Stimulated activated CD4-positive, alpha-beta T cell treated with anti-CD3 and anti-CD28 coated beads, Interleukin-15, amount 100 ng/mL, for 24 hours (primary cell): ENCODE measurements at regions not wholly inside any gene's neighbourhood (a gene's known extent, or its start where the extent isn't known, plus 50 kb on each side); places are given as distances from the start of the nearest gene placed in this dataset.
"Not testable (repeated sequence)": the region's sequence is repeated elsewhere in the genome, so short reads cannot be mapped to it uniquely, and the experiment has no call there.

Experiments
- DNase-seq: peaks from one replicate; pipeline ENCODE4 v3.0.0-alpha.2; 2020

DNA sequence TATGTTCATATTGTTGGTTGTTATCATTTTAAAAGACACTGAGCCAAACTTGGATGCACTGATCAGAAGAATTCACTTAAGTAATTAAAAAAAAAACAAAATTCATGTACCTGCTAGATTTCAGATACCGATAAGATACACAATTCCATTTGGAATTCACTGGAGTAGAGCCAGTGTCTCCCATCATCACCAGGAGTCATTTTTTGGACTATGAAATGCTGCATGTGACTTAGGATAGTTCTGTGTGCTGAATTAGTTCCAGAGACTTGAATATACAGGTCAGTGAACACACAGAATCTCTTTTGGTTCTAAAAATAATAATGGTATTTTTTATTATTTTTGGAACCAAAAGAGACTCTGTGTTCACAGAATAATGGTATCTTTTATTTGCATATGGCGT, 482.6 kb upstream of the PIK3R1 start:
- no peak for DNase-seq

DNA sequence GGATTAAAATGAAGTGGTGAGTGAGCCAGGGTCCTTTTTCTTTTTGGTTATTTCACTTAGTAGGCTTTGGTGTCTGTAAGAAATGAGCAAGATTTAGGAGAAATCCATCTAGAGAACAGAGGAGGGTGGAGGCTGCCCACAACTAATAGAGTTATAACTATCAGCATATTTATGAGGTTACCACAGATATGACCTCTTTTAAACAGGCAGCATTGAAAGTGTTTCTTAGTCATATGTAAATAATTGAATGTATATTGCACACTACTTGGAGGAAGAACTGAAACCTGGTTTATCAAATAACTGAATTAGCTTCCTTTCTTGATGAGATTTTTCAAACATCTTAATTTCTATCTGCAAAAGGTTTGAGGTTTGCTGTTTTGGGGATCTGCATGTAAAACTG, 483.1 kb upstream of the PIK3R1 start:
- no peak for DNase-seq

DNA sequence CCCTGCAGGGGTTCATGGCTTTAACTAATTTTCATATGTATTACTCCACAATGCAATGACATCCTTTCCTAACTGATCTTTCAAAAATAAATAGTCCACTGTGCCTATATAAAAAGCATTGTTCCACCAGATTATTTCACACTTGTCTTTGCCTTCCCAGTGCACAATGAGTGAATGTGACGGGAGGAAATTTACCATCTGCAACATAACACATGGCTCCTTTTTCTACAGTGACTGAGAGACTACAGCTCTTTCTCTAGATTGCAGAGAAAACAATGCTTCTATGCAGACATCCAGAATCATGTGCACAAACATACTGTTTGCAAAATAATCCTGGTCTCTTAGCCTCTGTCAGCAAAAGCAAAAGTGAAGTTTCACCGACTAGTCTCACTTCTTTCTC, 483.7 kb upstream of the PIK3R1 start:
- DNase-seq: no peak

DNA sequence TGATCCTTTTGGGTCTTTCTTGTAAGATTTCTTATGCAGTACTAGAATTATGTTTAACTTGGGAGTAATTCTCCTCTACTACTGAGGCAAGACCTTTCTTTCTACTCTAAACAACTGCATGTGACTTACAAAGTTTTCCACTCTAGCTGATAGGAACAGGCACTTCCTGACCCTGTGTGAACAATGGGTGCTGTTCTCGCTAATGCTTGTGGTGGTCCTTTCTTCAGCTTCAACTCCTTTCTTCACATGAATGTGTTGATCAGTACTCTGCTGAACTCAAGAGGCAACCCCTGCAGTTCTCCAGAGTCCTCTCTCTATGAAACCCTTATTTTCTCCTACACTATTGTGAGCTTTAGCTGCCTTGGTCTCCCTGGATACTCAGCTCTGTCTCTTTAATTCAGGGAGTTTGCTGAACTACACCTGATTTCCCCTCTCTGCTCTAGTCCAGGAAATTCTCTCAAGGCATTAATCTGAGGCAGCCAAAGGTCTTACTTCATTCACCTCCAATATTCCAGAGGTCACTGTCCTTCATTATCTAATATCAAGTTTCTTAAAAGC, 484.6 kb upstream of the PIK3R1 start:
- DNase-seq: no peak

DNA sequence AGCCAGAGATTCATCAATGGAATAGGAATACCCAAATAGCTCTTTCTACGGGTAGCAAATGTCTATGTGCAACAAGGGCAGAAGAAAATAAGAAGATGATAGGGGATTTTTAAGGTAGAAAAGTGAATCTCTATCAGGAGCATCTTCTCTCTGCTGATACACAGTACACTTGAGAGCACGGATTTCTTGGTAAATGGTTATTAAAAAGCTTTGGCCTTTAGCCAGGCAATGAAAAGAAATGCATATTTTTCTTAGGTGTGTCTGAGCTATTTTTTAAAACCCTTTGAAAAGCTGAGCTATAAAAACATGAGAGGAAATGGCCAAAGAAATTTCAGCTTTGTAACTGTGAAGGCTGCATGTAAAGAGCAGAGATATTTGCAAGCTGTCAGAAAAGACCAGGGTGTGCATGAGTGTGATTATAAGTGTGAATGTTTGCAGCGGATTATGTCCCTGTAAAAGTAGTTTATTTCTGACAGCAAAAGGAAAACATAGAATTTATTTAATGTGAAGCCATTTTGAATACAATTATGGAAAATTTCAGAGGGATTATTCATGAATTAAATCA, 487.1 kb upstream of the PIK3R1 start:
- DNase-seq: no peak

DNA sequence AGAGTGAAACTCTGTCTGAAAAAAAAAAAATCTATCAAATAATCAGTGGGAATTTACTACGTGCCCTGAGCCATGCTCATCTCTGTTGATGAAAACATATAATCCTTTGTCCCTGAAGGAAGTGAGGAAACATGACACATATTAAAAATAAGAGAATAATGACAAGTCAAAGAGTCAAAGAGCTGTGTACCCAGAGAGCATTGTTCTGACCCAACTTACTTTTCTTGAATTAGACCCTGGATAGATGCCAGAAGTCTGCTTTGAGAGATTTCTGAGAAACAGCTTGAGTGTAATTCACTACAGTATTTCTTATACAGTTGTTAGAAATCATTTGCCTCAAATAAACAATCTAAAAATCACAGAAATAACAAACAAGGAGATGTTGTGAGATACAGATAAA, 490.0 kb upstream of the PIK3R1 start:
- DNase-seq: no peak

DNA sequence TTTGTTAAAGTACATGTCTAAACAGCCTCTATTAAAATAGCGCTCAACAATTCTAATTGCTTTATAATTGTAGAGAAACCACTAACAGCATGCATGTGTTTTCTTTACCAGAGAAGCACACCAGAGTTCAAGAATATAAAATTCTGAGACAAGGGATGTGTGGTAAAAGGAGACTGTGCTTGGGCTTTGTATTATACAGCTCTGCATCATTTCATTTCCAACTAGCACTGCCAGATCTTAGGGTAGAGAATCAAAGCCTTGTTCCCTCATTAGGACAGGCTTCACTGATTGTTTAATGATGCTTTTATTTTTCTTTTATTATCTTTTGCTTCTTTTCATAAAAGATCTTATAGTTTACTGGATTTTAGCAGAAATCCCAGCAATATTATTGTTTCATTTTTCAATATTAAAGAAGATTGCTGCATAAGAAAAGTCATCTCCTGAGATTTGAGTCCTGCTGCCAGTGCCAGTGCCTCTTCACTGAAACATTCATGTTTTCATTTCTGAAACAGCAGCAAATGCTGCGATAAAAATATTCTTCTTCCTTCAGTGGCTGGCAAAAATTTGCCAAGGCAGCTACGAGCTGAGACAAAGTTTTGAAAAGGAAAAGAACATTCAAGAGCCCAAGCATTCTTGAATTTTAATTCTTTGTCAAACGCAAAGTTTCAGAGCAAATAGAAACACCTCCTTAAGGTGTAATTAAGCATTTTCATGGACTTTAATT, 491.0 kb upstream of the PIK3R1 start:
- no peak for DNase-seq

DNA sequence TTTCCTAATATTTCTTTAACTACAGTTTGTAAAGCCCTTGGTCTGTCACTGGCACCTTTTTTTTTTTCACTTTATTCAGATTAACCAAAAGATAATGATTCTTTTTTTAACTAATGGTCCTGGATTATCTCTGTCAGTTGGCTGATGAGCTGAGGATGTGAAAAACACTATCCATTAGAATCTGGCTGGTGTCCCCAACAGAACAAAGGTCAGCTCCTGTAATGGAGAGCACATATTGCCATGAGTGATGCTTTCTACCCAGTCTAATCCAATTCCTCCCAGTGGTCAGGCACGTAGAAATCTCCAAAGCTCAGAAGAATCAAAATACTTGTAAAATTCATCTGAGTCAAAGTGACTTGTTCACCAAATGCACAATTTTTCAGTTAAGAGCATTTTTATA, 491.7 kb upstream of the PIK3R1 start:
- DNase-seq: no peak

DNA sequence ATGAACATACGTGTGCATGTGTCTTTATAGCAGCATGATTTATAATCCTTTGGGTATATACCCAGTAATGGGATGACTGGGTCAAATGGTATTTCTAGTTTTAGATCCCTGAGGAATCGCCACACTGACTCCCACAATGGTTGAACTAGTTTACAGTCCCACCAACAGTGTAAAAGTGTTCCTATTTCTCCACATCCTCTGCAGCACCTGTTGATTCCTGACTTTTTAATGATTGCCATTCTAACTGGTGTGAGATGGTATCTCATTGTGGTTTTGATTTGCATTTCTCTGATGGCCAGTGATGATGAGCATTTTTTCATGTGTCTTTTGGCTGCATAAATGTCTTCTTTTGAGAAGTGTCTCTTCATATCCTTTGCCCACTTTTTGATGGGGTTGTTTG, 493.0 kb upstream of the PIK3R1 start:
- not testable (repeated sequence) for DNase-seq

DNA sequence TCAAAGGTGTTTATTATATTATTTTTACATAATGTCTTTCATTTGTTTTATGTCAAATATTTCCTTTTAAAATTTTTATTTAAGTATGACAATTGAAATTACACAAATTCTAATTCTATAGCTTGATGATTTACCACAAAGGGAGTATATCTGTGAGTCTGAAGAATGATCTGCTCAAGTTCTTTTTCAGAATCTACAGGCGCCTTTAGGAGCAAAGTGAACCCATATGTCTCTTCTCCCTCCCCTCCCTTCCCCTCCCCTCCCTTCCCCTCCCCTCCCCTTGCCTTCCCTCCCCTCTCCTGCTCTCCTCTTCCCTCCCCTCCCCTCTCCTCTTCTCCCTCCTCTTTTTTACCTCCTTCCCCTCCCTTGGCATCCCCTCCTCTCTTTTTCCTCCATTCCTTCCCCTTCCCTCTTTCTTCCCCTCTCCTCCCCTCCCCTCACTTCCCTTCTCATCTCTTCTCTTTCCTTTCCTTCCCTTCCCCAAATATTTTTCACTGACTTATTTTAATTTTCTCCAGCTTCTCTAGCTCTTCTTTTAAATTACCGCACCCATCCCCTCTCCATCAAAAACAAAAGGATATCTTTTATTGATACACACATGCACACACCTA, 495.3 kb upstream of the PIK3R1 start:
- DNase-seq: no peak

DNA sequence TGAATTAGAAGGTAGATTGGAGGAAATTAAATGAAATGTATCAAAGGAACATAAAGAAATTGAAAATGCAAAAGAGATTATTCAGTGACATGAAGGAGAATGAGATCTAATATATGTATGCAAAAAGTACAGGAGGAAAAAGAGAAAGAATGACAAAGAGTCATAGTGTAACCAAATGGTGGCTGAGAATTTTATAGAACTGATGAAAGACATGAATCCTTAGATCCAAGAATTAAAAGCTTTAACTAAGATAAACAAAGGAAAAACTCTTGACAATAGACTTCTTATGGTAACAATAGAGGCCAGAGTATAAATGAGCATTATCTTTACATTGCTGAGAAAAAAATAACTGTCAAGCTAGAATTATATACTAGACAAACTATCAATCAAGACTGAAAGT, 505.4 kb upstream of the CD180 start:
- no peak for DNase-seq

DNA sequence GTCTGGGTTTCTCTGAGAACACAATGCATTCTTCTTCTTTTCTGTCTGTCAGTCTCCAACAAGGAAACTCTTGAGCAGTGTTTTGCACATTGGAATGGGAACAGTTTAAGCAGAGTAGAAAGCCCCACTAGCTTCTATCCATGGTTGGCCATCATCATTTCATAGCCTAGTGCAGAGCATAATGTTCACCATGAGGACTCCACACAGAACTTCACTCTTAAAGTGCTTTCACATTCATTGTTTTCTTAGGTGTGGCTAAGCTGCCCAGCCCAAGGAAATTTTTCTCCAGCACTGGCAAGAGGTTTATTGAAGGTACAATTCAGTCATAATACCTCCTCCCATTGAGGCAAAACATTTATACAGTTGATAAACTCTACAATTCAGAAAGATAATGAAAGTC, 503.0 kb upstream of the CD180 start:
- DNase-seq: no peak

DNA sequence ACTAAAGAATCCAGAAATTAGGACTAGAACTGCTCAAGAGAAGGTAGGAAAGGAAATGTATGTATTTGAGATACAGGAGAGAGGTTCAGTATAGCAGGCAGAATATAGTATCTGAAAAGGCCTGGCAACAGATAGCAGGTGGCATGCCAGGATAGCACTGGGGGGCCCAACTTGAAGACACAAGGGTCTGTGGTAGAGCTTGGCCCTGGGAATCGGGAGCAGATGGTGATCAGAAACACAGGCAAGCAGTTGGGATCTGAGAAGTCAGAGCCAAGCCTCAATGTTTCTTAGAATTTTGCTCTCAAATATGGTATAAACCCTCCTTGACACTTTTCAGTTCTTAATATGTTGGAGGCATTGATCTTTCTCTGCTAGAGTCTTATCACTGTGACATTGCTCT, 499.8 kb upstream of the CD180 start:
- no peak for DNase-seq

DNA sequence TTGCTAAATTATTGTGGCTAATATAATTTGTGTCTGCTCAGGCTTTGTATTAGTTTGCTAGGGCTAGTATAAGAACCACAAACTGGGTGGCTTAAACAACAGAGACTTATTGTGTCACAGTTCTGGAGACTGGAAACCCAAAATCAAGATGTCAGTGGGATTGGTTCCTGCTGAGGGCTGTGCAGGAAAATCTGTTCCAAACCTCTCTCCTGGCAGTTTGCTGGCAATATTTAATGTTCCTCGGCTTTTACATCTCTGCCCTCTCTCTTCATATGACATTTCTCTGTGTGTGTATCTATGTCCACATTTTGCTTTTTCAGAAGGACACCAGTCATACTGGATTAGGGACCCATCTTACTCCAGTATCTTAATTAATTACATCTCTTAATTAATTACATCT, 498.8 kb upstream of the CD180 start:
- DNase-seq: no peak

DNA sequence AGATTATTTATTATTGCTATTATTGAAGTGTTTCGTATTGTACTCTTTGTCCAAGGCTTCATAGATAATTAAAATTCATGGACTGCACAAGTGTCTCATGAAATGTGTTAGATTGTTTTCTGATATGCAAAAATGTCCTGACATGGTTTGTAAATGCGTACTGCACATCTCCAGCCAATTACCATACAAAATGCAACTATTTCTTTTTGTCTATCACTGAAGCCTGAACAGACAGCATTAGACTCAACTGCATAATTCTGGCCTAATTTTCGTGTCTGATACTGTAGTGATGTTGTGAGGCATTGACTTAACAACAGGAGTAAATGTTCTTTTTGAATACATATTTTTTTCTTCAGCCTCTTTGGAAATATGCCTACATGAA, 498.2 kb upstream of the CD180 start:
- DNase-seq: no peak

DNA sequence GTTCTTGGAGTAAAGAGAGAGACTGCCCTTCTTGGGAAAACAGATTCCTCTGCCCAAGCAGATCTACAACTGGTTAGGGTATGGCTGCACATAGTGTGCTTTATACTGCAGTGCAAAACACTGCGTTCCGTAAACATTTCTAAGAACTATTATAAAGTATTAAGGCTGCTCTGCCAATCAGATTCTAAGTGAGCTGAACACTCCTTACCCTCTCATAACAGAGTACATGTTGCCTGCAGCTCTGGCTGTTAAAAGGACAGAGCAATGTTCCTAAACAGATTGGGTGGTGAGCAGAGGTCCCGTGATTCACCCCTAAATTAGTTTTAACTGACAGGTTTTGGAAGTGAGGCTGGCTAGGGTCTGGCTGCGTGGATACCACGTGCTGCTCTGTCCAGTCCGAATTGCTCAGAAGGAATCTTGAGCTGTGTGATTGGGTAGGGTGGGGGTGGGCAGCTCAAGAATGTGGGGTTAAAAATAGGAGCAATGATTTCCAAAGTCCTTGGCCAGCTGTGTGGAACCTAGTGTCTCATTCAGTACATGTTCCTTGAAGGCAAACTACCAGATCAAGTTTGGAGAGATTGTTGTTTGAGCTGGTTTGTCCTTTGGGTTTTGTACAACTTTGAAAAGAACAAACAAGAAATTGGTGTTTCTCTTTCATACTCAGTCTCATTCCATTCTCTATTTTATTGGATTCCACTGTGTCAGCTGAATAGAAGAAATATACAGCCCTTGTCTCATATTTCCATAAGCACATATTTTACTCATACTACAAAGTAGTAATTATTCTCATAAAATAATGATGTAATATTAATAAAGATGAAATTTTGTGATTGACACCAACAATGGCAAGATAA, 497.6 kb upstream of the CD180 start:
- DNase-seq: no peak

DNA sequence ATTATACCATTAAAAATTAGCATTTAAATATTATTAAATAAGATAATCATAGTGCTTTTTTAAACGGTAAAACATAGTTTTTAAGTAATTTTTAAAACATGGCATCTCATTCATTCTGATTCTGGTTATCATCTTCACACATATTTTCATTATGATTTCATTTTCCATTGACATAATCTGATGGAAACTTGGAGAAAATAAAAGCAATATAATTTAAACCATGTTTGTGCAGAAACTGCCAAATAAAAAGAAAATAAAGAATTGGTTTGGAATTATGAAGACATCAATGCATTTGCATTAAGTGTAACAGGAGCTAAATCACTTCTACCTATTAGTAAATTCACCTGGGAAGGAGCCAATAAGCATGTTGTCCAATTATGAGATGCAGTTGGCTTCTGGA, 490.1 kb upstream of the CD180 start:
- no peak for DNase-seq

DNA sequence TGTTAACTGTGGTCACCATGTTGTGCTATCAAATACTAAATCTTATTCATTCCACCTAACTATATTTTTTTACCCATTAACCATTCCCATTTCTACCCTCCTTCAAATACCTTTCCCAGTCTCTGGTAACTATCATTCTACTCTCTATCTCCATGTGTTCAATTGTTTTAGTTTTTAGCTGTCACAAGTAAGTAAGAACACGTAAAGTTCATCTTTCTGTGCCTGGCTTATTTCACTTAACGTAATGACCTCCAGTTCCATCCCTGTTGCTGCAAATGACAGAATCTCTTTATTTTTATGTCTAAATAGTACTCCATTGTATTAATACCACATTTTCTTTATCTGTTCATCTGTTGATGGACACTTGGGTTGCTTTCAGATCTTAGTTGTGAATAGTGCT, 485.1 kb upstream of the CD180 start:
- DNase-seq: no peak

DNA sequence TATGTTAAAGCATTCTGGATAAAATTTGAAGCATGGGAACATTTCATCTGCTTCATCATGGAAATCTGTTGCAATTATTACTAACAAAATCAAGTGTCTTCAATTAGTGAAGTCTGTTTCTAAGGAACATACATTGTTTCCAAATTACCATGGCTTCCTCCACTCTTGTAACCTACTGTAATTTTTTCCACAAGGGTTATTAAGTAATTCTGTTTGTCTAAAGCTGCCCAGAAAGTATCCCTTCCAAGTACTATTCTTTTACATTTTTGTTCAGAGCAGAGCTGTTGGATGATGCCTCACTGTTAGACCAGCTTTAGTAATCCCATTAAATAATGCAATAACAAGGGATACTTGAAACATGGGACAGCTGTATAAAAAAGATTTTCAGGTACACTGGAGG, 483.5 kb upstream of the CD180 start:
- no peak for DNase-seq

DNA sequence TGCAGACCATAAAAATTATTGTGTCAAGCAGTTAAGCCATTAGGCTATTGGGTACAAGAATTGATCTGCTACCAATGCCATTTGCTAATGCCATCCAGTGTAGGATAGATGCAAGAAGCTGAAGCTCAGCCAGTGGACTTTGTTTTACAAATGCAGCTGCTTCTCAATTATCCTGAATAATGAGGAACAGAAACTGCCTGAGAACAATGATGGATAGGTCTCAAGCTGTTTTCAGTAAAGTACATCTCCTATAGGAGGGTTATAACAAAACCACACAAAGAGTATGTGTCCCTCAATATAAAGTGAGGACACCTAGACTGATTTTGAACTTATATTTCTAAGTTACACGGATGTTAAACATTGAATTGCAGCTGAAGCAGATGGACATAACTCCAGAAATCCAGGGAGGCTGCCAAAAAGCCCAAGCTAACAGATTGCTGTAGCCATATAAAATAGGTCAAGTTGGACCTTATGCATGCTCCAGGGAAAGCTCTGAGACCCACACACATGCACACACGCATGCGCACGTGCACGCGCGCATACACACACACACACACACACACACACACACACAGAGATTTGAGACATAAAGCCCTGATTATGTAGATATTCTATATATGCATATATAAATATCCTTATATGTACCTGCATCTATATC, 482.7 kb upstream of the CD180 start:
- DNase-seq: no peak

DNA sequence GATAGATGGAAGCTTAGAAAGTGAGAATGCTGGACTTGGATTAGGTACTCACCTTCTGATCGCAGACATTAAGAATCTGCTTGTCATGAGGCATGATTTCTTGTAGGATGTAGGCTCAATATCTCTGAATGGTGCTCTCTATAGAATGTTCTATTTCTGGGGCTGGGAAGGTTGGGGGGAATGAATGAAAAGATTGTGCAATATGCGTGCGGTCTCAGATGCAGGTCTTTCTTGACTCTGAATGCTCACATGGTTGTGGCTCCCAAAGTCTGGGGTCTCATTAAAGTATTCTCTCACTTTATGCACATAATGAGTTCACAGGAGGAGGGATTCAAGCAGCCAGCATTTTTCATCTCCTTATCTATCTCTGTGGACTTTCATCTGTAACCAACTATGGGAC, 482.0 kb upstream of the CD180 start:
- no peak for DNase-seq

DNA sequence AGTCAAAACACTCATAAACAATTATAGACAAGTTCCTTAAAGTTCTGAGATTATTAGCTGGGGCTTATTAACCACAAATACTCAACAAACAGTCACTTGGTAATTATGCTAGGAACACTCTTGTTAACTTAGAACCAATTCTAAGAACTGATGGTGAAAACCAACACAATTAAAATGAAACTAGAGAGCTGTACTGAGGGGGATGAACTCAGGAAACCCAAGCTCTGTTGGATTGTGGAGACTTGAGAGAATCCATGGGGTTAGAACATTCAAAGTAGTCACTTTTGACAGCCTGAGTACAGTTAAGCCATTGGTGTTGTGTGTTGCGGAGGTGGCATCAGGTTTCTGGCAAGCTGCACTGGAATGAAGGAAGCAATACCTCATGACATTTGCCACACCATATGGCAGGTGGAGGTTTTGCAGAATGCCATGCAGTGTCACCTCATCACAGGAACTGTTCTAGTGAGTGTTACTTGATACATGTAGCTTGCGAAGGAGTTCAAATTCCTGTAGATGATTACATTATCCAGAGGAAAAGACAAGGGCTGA, 480.9 kb upstream of the CD180 start:
- DNase-seq: no peak

DNA sequence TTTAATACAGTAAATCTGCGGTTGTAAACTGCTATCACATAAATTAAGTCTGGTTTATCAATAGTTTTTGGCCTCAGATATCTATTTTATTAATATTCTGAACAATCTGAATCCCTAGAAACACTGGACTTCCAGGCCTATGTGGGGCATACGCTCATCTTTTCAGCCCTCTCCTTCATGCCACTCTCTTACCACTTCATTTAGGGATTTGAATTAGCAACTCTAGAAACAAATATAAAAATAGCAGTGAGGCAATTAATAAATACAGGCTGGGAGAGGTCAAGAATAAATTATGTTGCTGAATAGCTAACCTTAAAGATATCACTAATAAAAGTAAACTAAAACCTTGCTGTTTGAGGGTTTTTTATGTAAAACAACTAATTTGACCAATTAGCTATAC, 480.3 kb upstream of the CD180 start:
- no peak for DNase-seq
